K562 (cell line): ENCODE measurements at regions not wholly inside any gene's neighbourhood (a gene's known extent, or its start where the extent isn't known, plus 50 kb on each side); places are given as distances from the start of the nearest gene placed in this dataset.

Experiments used
- ATAC-seq: fragments of 200-7000 bp; cut with Tn5 transposase; 3 replicates; pipeline ENCODE4 v1.9.1; 2020; ENCODE audit warnings: moderate library complexity
- BruUV-seq: library from RNA; stranded (reverse); fragments of 400-500 nt; replicated peaks from 2 replicates; lab custom pipeline; 2021; lab: Mats Ljungman, UMichigan
- CTCF ChIA-PET: fragments of 300-600 bp; formaldehyde crosslinking; extraction: SDS; loops from one replicate; lab custom pipeline; 2021; ENCODE audit warnings: low intra/inter-chr PET ratio; lab: Yijun Ruan, JAX
- POLR2A ChIA-PET: fragments of 300-600, 350-650 bp; sonication (Branson Sonifier 250); formaldehyde crosslinking; extraction: SDS; loops from one replicate; lab custom pipeline; 2021; ENCODE audit warnings: antibody characterized with exemption, inconsistent platforms; lab: Yijun Ruan, JAX
- DNase-seq, 4 experiments: peaks; one replicate each; pipeline versions ENCODE4 v3.0.0 to v3.0.0-alpha.2; 2011 to 2018; ENCODE audit warnings: low spot score in 3 of 4, mixed read lengths in 3 of 4; ENCODE audit errors: extremely low read depth in 1 of 4
- FAIRE-seq: peaks from 2 replicates; lab custom pipeline; 2011; peaks lifted over from hg19 to GRCh38; lab: Jason Lieb, UNC
- H2AFZ ChIP-seq: 2 replicates; pipeline ENCODE4 v1.6.0; 2011; ENCODE audit warnings: low read depth, low read length, control low read depth, inconsistent platforms
- H3K27ac ChIP-seq: fragments of 200-600 bp; 3 replicates; pipeline ENCODE4 v1.8.0; 2011; ENCODE audit warnings: low read depth, mild to moderate bottlenecking, control low read depth, inconsistent platforms, low read length, moderate library complexity, mixed read lengths; ENCODE audit errors: extremely low read depth
- H3K27me3 ChIP-seq, 2 experiments: fragments of 300-600 bp in 1 of 2; 2 replicates in 1 of 2; 3 replicates in 1 of 2; pipeline versions ENCODE4 v1.6.0 to v1.8.0; 2011; ENCODE audit warnings: inconsistent platforms in 2 of 2, low read length in 2 of 2, mild to moderate bottlenecking in 1 of 2, mixed read lengths in 1 of 2, moderate library complexity in 1 of 2; ENCODE audit not compliant: control insufficient read depth in 2 of 2, insufficient read depth in 2 of 2
- H3K36me3 ChIP-seq: fragments of 300-600 bp; 3 replicates; pipeline ENCODE4 v1.8.0; 2011; ENCODE audit warnings: mild to moderate bottlenecking, low read length, inconsistent platforms; ENCODE audit not compliant: control insufficient read depth, insufficient read depth
- H3K4me1 ChIP-seq, 2 experiments: fragments of 200-600 bp in 1 of 2; replicated peaks in 1 of 2; 2 replicates in 1 of 2; 3 replicates in 1 of 2; pipeline versions ENCODE4 v1.5.1 to v1.8.0; 2011; ENCODE audit warnings: inconsistent platforms in 2 of 2, low read length in 2 of 2, mild to moderate bottlenecking in 1 of 2, mixed read lengths in 1 of 2, moderate library complexity in 1 of 2; ENCODE audit not compliant: control insufficient read depth in 2 of 2, insufficient read depth in 2 of 2
- H3K4me2 ChIP-seq: 2 replicates; pipeline ENCODE4 v1.6.1; 2011; ENCODE audit warnings: low read length, control low read depth, inconsistent platforms, mixed read lengths; ENCODE audit not compliant: insufficient read depth
- H3K4me3 ChIP-seq: fragments of 200-600 bp; sonication (generic), shearing (Covaris generic); 2 replicates; pipeline ENCODE4 v1.5.1; 2016; ENCODE audit warnings: control low read depth, inconsistent platforms
- H3K79me2 ChIP-seq: fragments of 200-600 bp; 3 replicates; pipeline ENCODE4 v1.8.0; 2011; ENCODE audit warnings: low read length, inconsistent platforms; ENCODE audit not compliant: control insufficient read depth, insufficient read depth
- H3K9ac ChIP-seq, 2 experiments: 2 replicates each; pipeline versions ENCODE4 v1.6.0 to v1.6.1; 2011; ENCODE audit warnings: low read depth in 2 of 2, low read length in 2 of 2, control low read depth in 1 of 2, inconsistent platforms in 1 of 2, mild to moderate bottlenecking in 1 of 2, mixed read lengths in 1 of 2; ENCODE audit not compliant: insufficient read depth in 1 of 2
- H3K9me1 ChIP-seq: one replicate; pipeline ENCODE4 v1.6.0; 2011; ENCODE audit warnings: inconsistent platforms, mild to moderate bottlenecking, low read length, moderate library complexity; ENCODE audit not compliant: control insufficient read depth, insufficient read depth
- H3K9me3 ChIP-seq: replicated peaks from 2 replicates; pipeline ENCODE4 v1.5.1; 2011; ENCODE audit warnings: low read depth, low read length, inconsistent platforms; ENCODE audit not compliant: control insufficient read depth, insufficient read depth
- H4K20me1 ChIP-seq: replicated peaks from 2 replicates; pipeline ENCODE4 v1.6.1; 2011; ENCODE audit warnings: low read length, inconsistent platforms, mixed read lengths; ENCODE audit not compliant: control insufficient read depth, insufficient read depth
- BMI1 ChIP-seq: fragments of 150-350 bp; IDR thresholded peaks from 2 replicates; pipeline ENCODE4 v1.6.1; 2014; ENCODE audit warnings: low read length
- CTBP1 ChIP-seq: fragments of 450-650 bp; IDR thresholded peaks from 2 replicates; pipeline ENCODE4 v1.6.1; 2016; ENCODE audit warnings: borderline replicate concordance
- HINFP ChIP-seq: fragments of 450-650 bp; conservative IDR thresholded peaks from 2 replicates; pipeline ENCODE4 v1.6.1; 2016; ENCODE audit warnings: missing genetic modification characterization, low read depth, mild to moderate bottlenecking, control low read depth, missing compliant biosample characterization
- MTA3 ChIP-seq: fragments of 450-650 bp; formaldehyde crosslinking; IDR thresholded peaks from 2 replicates; pipeline ENCODE4 v1.6.1; 2017; ENCODE audit warnings: mild to moderate bottlenecking, borderline replicate concordance
- NFRKB ChIP-seq: fragments of 450-650 bp; IDR thresholded peaks from 2 replicates; pipeline ENCODE4 v1.6.1; 2016; ENCODE audit warnings: low read depth
- RCOR1 ChIP-seq, 2 experiments: IDR thresholded peaks; 2 replicates each; pipeline ENCODE4 v1.6.1; 2012; ENCODE audit warnings: low read depth in 2 of 2, low read length in 2 of 2, borderline replicate concordance in 1 of 2, improper control_type of control experiment in 1 of 2
- THRB ChIP-seq: fragments of 450-650 bp; formaldehyde crosslinking; conservative IDR thresholded peaks from 2 replicates; pipeline ENCODE4 v1.4.0; 2022; ENCODE audit warnings: mild to moderate bottlenecking, missing genetic modification characterization
- ZNF121 ChIP-seq: sonication (generic); formaldehyde crosslinking; conservative IDR thresholded peaks from 2 replicates; pipeline ENCODE4 v1.8.0; 2022; ENCODE audit warnings: missing genetic modification reagents
- ZSCAN29 ChIP-seq: fragments of 450-650 bp; IDR thresholded peaks from 2 replicates; pipeline ENCODE4 v1.6.1; 2017
- WGBS: fragments of 100-300 bp; shearing (Covaris generic); methylation state at CpG from one replicate; pipeline ENCODE4 v1.1.6; 2016; ENCODE audit warnings: low coverage, mixed read lengths; ENCODE audit not compliant: insufficient coverage; ENCODE audit errors: missing lambda C conversion rate; 5-methylcytosine and 5-hydroxymethylcytosine counted together
- in situ Hi-C: fragments of 300-500 bp; cut with MboI; formaldehyde crosslinking; loops from 4 replicates; pipeline ENCODE4 v1.15.0; 2018; ENCODE audit warnings: inconsistent platforms, mixed read lengths
- intact Hi-C: fragments of 100-400 bp; cut with micrococcal nuclease; formaldehyde crosslinking; loops from 2 replicates; pipeline ENCODE4 v1.14.2; 2022
- TF ChIP-seq, protein P1 (sequence below): fragments of 200-400 bp; formaldehyde crosslinking; IDR thresholded peaks from 2 replicates; pipeline ENCODE4 v1.6.1; 2017; ENCODE audit warnings: mild to moderate bottlenecking, low read depth, low read length, moderate library complexity
- TF ChIP-seq, protein P2 (sequence below): fragments of 450-650 bp; IDR thresholded peaks from 2 replicates; pipeline ENCODE4 v1.6.1; 2016; ENCODE audit warnings: antibody characterized with exemption

DNA sequence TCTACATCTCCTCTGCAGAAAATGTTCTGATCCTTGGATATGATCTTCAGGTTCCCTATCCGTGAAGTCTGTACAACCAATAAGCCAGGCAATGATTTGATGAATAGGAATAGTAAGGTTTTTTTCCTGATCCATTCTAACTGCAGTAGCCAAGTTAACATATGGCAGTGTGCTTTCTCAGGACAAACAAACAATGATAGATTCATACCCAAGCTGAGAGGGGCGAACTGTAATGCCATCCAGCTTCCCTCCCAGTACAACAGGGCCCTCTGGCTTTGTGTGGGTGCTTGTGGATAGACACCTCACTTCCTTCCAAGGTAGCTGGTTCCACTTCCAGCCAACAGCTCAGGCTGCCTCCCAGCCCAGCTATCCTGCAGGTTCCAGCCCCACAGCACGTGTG is 359.2 kb downstream of the CDH26 start:
- ChIA-PET POLR2A (no interaction called here), CTCF (no interaction called here)
- in situ Hi-C loops (no loop called here), intact Hi-C loops (no loop called here)
- Histone ChIP-seq H3K9ac (no peak overlapping the region), H3K4me2 (no peak overlapping the region), H3K79me2 (no peaks in the 10 kb centered on the region), H3K27ac (no peak overlapping the region), H3K9me3 (no peaks in the 10 kb centered on the region), H3K9me1 (peaks cover 2% of the 10 kb centered on the region), H2AFZ (no peak overlapping the region), H3K4me1 (no peaks in the 10 kb centered on the region), H3K27me3 (no peaks in the 10 kb centered on the region; a peak in 1 of 5 replicates), H3K4me3 (no peak overlapping the region), H4K20me1 (no peaks in the 10 kb centered on the region), H3K36me3 (no peaks in the 10 kb centered on the region)
- ATAC-seq: no peak
- FAIRE-seq: no peak
- 2% methylated on average over 3 of the region's 3 CpGs for WGBS
- no TSS peak for BruUV-seq
- TF ChIP-seq ZSCAN29: no peak
- no peak for TF ChIP-seq BMI1
- DNase-seq: no peak

- Histone ChIP-seq H4K20me1 (no peaks in the 10 kb centered on the region), H3K9me3 (no peaks in the 10 kb centered on the region), H3K27ac (no peak overlapping the region), H3K27me3 (no peaks in the 10 kb centered on the region; a peak in 1 of 5 replicates), H3K79me2 (no peaks in the 10 kb centered on the region), H3K9me1 (peaks cover 2% of the 10 kb centered on the region), H2AFZ (no peak overlapping the region), H3K36me3 (no peaks in the 10 kb centered on the region), H3K4me2 (no peak overlapping the region), H3K4me1 (no peaks in the 10 kb centered on the region), H3K4me3 (no peak overlapping the region), H3K9ac (no peak overlapping the region)
- POLR2A ChIA-PET: interaction anchor here (1.3 kb wide), 1 partner anchor 9 kb away, joined by 4 read pairs; no protein-coding TSS in a partner anchor
- WGBS: 3% methylated on average over 3 of the region's 3 CpGs
- intact Hi-C loops: no loop called here
- in situ Hi-C loops: no loop called here
- ATAC-seq (no peak), FAIRE-seq (no peak), DNase-seq (no peak)
- no TSS peak for BruUV-seq
- CTCF ChIA-PET: no interaction called here
- TF ChIP-seq MTA3 (no peak), THRB (CRISPR knock-in tag) (no peak), ZNF121 (CRISPR knock-in tag) (no peak), NFRKB (no peak), RCOR1 (IDR thresholded peaks at IDR 0.05; ENCODE audit: borderline replicate concordance in 1 of 2, low read depth in 2 of 2, low read length in 2 of 2) (no peak), CTBP1 (no peak), HINFP (tag) (no peak)
- TF ChIP-seq, protein P1, sequence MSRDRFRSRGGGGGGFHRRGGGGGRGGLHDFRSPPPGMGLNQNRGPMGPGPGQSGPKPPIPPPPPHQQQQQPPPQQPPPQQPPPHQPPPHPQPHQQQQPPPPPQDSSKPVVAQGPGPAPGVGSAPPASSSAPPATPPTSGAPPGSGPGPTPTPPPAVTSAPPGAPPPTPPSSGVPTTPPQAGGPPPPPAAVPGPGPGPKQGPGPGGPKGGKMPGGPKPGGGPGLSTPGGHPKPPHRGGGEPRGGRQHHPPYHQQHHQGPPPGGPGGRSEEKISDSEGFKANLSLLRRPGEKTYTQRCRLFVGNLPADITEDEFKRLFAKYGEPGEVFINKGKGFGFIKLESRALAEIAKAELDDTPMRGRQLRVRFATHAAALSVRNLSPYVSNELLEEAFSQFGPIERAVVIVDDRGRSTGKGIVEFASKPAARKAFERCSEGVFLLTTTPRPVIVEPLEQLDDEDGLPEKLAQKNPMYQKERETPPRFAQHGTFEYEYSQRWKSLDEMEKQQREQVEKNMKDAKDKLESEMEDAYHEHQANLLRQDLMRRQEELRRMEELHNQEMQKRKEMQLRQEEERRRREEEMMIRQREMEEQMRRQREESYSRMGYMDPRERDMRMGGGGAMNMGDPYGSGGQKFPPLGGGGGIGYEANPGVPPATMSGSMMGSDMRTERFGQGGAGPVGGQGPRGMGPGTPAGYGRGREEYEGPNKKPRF: no peak
- TF ChIP-seq, protein P2, sequence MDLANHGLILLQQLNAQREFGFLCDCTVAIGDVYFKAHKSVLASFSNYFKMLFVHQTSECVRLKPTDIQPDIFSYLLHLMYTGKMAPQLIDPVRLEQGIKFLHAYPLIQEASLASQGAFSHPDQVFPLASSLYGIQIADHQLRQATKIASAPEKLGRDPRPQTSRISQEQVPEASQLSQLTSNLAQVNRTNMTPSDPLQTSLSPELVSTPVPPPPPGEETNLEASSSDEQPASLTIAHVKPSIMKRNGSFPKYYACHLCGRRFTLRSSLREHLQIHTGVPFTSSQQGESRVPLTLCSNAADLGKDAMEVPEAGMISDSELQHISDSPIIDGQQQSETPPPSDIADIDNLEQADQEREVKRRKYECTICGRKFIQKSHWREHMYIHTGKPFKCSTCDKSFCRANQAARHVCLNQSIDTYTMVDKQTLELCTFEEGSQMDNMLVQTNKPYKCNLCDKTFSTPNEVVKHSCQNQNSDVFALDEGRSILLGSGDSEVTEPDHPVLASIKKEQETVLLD: no peak
Measured at GRCh38 chr20:60321601-60322000, 363.4 kb downstream of the CDH26 start.
